Stimulated activated CD8-positive, alpha-beta memory T cell treated with anti-CD3 and anti-CD28 coated beads, Interleukin-2, amount 100 ng/mL, for 48 hours (primary cell): ENCODE measurements at regions not wholly inside any gene's neighbourhood (a gene's known extent, or its start where the extent isn't known, plus 50 kb on each side); places are given as distances from the start of the nearest gene placed in this dataset.
A peak's percentile ranks its signal among the peaks of the same experiment; 100 is the strongest.

Source experiments
- DNase-seq, 2 donors: peaks; one replicate each; pipeline ENCODE4 v3.0.0-alpha.2; 2020; ENCODE audit warnings: low read depth in 2 of 2

DNA sequence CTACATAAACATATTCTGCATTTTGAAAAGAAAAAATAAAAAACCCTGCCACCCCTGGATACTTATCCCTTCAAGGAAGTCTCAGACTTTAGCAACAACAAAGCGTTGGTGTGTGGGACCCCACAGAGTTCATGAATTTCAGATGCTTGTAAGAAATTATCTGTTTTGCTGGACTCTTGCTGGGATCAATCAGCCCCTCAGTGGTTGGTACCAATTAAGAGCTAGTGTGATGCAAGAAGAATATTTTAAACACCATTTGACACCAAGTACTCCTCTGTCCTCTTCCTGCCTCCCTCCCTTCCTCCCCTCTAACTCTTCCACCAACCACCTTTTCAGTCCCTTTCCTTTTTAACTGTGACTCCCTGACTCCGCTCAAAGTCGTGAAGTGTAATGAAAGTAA, 51.5 kb downstream of the SST start:
- DNase-seq: no peak

GRCh38 chr3:187617213-187617612, 53.0 kb downstream of the SST start:
- no peak for DNase-seq

DNA sequence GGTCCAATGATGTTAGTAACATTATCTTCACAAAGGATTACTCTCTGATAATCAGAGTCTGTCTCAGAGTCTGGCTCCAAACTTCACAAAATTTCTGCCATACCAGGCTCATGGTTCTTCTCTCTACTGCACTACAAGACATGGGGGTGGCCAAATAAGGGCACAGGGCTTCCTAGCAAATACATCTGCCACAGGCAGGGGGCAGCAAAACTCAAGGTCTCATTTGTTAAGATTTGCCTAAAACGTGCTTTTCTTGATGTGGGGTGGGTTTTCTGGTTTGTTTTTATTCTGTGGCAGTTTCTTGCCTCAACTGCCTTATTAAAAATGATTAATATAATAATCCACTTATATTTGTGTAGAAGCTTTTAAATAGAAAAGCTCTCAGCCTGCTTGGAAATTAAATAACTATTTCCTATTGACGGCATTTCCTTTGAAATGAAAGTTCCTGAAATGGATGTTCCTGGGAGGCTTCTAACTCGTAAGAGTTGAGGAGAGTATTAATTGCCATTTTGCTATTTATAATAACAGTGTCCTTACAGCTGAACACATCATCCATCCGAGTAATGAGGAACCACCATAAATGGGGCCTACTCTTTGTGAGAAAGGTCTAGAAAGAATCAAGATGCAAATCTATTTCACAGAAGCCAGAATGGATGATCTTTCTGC, 53.8 kb downstream of the SST start:
- DNase-seq: peak; percentile 37 to 43

DNA sequence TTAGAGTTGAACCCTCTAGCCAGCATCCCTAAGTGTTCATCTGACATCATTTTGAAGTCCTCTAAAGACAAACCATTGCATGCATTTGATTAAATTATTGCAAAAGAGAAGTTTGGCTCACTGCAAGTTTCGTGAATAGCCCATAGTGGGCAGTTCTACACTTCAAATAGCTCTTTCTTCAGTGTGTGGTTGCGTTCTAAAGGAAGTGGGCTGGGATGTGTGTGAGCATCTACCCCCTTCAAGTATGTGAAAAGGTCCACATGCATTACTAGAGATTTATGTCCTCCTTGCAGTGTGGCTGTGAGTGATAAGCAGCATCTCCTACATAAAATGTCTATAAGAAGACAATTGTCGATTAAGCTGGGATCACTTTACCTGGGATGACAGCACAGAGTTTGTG, 54.6 kb downstream of the SST start:
- no peak for DNase-seq

DNA sequence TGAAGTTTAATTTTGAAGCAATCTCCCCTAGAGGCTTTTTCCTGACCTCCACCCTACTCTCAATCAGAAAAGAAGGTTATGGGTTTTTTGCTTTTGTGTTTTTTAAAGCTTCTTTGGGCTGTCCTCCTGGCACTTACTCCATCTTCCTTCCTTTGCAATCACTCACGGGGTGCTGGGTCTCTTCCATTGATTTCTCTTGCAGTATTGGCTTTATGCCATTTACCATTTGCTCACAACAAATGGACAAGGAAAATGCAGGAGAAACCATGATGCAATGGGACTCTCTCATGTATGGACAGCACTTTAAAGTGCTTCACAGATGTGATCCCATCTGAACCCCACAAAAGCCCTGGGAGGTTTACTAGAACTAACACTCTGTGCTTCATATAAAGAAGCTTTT, 57.5 kb downstream of the SST start:
- DNase-seq: no peak

- no peak for DNase-seq
These were observed 59.1 kb downstream of the SST start for GRCh38 chr3:187610981-187611511.

DNA sequence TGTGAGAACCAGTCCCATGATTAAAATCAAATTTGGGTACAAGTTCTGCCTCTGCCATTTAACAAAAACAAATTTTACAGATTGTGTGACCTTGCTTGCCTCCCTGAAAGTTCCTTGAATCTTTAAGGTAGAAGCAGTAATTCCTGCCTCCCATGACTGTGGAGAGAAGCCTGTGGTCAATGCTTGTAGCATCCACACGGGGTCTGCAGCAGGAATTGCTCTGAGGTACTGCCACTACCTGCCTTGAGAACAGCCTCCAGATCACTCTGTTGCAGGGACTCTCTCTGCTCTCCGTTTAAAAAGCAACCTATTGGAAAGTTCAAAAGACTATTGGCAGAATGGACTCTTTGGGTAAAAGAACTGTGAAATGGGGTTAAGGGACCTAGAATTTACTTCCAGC, 75.9 kb downstream of the SST start:
- no peak for DNase-seq

- no peak for DNase-seq
These were observed 76.7 kb downstream of the SST start for GRCh38 chr3:187593451-187593850.

DNA sequence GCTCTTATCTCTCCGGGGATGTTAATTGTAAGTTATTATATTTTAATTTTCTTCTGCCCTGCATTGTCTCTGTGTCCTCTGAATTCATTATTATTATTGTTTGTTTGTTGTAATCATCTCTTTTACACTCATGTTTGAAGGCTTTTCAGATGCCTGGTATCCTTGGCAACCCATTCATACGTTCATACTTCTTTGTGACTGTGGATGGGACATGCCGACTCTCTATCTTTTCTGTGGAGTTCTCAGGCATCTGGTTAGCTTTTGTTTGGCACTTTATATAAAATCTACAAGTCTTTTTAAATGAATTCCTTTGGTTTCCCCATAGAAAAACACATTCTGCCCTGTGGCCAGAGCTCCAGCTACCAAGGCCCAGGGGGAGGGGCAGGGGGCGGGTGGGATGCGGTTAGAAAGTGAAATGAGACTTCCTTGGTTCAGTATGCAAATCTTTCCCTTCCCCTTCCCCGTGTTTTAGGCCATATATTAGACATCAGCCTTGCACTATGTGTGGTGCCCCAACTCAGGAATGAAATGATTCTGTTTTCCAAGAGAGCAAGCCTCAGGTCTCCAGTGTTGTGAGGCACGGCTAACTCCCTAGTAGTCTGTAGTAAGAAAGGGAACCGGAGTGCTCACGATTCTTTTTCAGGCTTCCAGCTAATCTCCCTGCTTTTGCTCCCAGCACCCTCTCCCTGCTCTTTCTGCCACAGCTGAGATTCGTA, 79.2 kb downstream of the SST start:
- DNase-seq: no peak

DNA sequence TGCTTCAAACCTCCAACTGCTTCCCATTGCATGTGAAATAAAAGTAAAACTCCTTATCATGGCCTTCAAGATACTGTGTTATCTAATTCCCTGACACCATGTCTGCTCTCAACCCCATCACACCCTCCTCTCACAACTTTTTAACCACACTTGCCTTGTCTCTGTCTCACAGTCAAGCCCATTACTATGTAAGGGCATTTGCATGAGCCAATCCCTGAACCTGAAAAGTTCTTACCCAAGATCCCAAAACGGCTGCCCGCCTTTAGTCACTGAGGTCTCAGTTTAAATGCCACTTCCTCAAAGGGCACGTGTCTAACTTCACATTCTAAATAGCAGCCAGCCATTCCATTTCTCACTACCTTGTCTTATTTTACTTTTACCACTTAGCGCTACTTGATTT, 83.1 kb downstream of the SST start:
- DNase-seq: no peak

DNA sequence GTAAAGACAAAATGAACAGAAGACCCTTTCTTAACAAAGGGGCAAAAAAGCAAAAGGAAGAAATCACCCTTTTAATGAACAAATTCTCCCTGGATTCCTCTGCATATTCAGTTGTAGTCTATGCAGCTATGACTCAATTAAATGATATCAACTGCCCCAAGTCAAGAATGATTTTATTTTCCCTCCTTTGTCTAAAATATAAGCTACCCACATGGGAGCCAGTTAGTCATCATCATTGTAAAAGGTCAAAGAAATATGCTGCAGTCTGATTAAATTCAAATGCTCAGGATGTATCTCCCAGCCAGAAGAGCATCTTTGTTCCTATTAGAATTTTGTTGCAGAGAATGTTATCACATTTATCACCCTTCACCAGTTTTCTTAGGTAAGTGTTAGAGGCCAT, 84.0 kb downstream of the SST start:
- no peak for DNase-seq

DNA sequence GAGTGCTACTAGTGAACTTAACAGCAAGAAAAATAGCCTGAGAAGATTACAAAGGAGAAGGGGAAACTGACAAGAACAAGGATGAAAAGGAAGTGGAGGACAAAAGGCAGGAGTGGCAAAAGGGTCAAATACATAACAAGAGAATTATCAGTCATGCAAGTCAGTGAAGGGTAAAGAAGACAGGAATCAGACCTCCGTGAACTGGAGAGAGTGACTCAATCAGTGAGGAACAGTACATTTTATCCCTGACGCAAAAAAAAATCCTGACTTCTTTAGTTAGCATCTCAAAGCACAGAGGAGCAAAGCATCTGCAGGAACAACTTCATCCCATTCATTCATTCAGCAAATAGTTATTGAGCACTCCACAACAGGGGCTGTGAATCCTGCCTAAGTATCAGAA, 97.8 kb downstream of the SST start:
- DNase-seq: no peak

GRCh38 chr3:187571701-187572100, 98.5 kb downstream of the SST start:
- no peak for DNase-seq

GRCh38 chr3:187570776-187571175, 99.4 kb downstream of the SST start:
- no peak for DNase-seq

DNA sequence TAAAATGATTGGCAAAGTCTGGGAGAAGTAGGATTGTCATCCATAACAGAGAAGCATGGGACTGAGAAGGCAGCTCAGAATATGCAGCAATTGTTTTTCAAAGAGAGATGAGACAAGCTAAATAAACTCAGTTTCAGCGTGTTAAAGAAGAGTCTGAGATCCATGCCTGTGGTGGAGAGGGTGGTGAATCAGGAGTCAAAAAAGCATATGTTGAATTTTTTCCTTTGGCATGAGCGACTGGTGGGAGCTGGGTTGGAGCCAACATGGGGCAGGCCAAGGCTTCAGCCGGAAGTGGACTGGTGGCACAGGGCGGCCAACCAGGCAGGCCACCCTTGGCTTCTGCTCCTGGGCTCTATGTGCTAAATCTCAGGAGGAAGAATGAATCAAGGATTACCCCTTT, 102.0 kb downstream of the SST start:
- DNase-seq: no peak

DNA sequence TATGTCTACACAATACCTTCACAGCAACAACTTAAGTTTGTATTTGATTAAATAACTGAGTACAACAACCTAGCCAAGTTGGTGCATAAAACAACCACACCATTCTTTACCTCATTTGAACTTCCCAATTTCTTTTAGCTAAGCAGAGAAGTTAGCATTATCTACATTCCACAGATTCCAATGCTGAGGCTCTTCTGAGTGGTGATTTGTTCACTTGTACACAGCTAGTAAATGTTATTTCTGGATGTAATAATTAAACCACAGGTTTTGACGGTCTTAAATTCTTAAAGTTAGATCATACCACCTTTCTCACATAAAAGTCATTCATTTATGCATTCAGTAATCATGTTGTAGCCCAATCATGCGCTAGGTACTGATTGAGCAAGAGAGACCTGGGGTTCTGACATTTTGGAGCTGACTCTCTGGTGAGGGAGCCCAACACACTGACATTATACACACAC, 102.5 kb downstream of the SST start:
- no peak for DNase-seq

GRCh38 chr3:187567021-187567420, 103.2 kb downstream of the SST start:
- no peak for DNase-seq

GRCh38 chr3:187565701-187566100, 104.5 kb downstream of the SST start:
- no peak for DNase-seq

- DNase-seq: no peak
These were observed 111.2 kb downstream of the SST start for GRCh38 chr3:187558990-187559389.

- DNase-seq: no peak
These were observed 118.8 kb downstream of the SST start for GRCh38 chr3:187551416-187551815.

- no peak for DNase-seq
These were observed 119.7 kb downstream of the SST start for GRCh38 chr3:187550446-187550845.

DNA sequence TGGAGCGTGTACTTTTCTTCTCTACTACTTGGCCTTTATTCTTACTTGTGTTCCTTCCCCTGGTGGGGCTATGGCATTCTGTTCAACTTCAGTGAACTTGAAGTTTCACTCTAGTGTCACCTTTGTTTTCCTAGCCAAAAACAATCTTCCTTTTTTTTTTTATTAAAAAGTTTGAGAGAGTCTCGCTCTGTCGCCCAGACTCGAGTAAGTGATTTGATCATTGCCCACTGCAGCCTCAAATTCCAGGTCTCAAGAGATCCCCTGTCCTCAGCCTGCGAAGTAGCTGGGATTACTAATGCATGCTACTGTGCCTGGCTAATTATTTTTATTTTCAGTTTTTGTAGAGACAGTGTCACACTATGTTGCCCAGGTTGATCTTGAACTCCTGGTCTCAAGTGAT, 124.8 kb downstream of the SST start:
- no peak for DNase-seq

DNA sequence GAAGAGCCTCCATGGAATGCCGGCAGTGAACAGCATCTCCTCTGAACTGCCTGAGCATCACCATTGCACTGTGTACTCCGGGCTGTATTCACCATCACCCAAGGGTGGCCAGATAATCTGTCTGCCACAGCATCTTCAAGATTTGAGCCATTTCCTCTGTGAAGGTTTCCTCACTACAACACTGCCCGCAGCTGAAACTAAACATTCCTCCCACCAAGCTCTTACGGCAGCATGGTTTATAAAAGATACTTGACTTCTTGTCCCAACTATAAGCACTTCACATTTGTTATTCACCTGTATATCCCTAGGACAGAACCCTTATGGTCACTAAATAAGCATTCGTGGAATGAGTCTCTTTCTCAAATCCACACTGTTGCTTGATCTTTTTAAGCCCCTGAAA, 125.9 kb downstream of the SST start:
- no peak for DNase-seq
